Body of pancreas (tissue), 4 donors: ENCODE measurements at regions not wholly inside any gene's neighbourhood (a gene's known extent, or its start where the extent isn't known, plus 50 kb on each side); places are given as distances from the start of the nearest gene placed in this dataset.

Experiments used
- POLR2A ChIP-seq, 3 donors: fragments of 450-650 bp; IDR thresholded peaks; one replicate each; pipeline ENCODE4 v1.6.1; 2016; ENCODE audit warnings: antibody characterized with exemption in 3 of 3, mild to moderate bottlenecking in 2 of 3
- TF ChIP-seq, protein P1 (sequence below), 7 experiments: fragments of 450-650 bp in 4 of 7; fragments of 200-600 bp in 3 of 7; sonication (generic) in 3 of 7; IDR thresholded peaks; one replicate each; pipeline ENCODE4 v1.5.1; 2016 to 2019; ENCODE audit warnings: antibody characterized with exemption in 7 of 7

DNA sequence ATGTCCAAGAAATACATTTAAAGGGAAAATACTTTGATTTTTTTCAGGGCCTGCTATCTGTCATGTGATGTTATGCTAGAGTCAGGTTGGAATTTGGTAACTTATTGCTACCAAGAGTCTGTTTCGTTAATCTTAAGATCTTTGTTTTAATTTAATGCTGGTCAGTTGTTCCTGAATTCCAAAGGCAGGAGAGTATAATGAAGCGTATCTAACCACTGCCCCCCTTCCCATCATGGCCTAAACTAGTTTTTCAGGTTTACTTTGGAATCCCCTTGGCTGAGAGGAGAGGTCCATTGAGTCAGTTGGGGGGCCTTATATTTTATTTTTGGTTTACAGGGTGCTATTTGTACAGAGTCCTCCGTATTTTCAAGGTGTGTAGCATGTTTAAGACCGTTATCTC lies 116.3 kb upstream of the SLC7A1 start:
- TF ChIP-seq, protein P1, sequence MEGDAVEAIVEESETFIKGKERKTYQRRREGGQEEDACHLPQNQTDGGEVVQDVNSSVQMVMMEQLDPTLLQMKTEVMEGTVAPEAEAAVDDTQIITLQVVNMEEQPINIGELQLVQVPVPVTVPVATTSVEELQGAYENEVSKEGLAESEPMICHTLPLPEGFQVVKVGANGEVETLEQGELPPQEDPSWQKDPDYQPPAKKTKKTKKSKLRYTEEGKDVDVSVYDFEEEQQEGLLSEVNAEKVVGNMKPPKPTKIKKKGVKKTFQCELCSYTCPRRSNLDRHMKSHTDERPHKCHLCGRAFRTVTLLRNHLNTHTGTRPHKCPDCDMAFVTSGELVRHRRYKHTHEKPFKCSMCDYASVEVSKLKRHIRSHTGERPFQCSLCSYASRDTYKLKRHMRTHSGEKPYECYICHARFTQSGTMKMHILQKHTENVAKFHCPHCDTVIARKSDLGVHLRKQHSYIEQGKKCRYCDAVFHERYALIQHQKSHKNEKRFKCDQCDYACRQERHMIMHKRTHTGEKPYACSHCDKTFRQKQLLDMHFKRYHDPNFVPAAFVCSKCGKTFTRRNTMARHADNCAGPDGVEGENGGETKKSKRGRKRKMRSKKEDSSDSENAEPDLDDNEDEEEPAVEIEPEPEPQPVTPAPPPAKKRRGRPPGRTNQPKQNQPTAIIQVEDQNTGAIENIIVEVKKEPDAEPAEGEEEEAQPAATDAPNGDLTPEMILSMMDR (IDR thresholded peaks at IDR 0.05), result no peak
- TF ChIP-seq POLR2A (IDR thresholded peaks at IDR 0.05), result no peak
